ENCODE measurements at regions not wholly inside any gene's neighbourhood (a gene's known extent, or its start where the extent isn't known, plus 50 kb on each side); places are given as distances from the start of the nearest gene placed in this dataset.

GRCh38 chr10:44806950-44807349 is 104.2 kb upstream of the TMEM72 start:
- TF ChIP-seq CTCF (IDR thresholded peaks at IDR 0.05): no peak
- no peak for TF ChIP-seq POLR2AphosphoS5 (IDR thresholded peaks at IDR 0.05; ENCODE audit: insufficient read depth in 1 of 2, low read depth in 1 of 2)
- TF ChIP-seq POLR2A (IDR thresholded peaks at IDR 0.05): no peak

All from vagina (tissue), 2 donors.